ENCODE measurements at regions not wholly inside any gene's neighbourhood (a gene's known extent, or its start where the extent isn't known, plus 50 kb on each side); places are given as distances from the start of the nearest gene placed in this dataset.

GRCh38 chr9:79220251-79220650, 351.5 kb upstream of the TLE4 start:
- TF ChIP-seq CTCF (conservative IDR thresholded peaks at IDR 0.05 in 1 of 2, IDR thresholded peaks at IDR 0.05 in 1 of 2; ENCODE audit: extremely low read depth in 1 of 2, insufficient read depth in 1 of 2, low read depth in 1 of 2, low read length in 2 of 2) = no peak
- no peak for TF ChIP-seq EZH2 (IDR thresholded peaks at IDR 0.05; ENCODE audit: borderline replicate concordance, low read length)
